GM19023 (cell line): ENCODE measurements at regions not wholly inside any gene's neighbourhood (a gene's known extent, or its start where the extent isn't known, plus 50 kb on each side); places are given as distances from the start of the nearest gene placed in this dataset.

Source experiments
- ATAC-seq: cut with Tn5 transposase; IDR thresholded peaks from one replicate; pipeline ENCODE4 v1.9.1; 2021; ENCODE audit warnings: mild to moderate bottlenecking, moderate library complexity; ENCODE audit not compliant: unreplicated experiment

GRCh38 chr16:87074641-87075318 lies 242.4 kb downstream of the C16orf95 start:
- ATAC-seq = peak; percentile 48

- no peak for ATAC-seq
Measured at GRCh38 chr16:87075319-87075860, 241.8 kb downstream of the C16orf95 start.

- no peak for ATAC-seq
Measured at GRCh38 chr16:87076331-87076949, 240.8 kb downstream of the C16orf95 start.

GRCh38 chr16:87076950-87077749 lies 240.0 kb downstream of the C16orf95 start:
- no peak for ATAC-seq

GRCh38 chr16:87077750-87078127 lies 239.5 kb downstream of the C16orf95 start:
- no peak for ATAC-seq

- ATAC-seq = no peak
Measured at GRCh38 chr16:87080571-87081167, 236.5 kb downstream of the C16orf95 start.

GRCh38 chr16:87085441-87085840 lies 231.8 kb downstream of the C16orf95 start:
- ATAC-seq = no peak

GRCh38 chr16:87086156-87086555 lies 231.0 kb downstream of the C16orf95 start:
- no peak for ATAC-seq

GRCh38 chr16:87086575-87086974 lies 230.6 kb downstream of the C16orf95 start:
- no peak for ATAC-seq

GRCh38 chr16:87092958-87093357 lies 224.2 kb downstream of the C16orf95 start:
- ATAC-seq = no peak

GRCh38 chr16:87093804-87094555 lies 223.2 kb downstream of the C16orf95 start:
- ATAC-seq = no peak

GRCh38 chr16:87094556-87094865 lies 222.7 kb downstream of the C16orf95 start:
- no peak for ATAC-seq

- ATAC-seq = no peak
Measured at GRCh38 chr16:87095271-87095670, 221.9 kb downstream of the C16orf95 start.

GRCh38 chr16:87096746-87097333 lies 220.4 kb downstream of the C16orf95 start:
- ATAC-seq = no peak

GRCh38 chr16:87098361-87098760 lies 218.8 kb downstream of the C16orf95 start:
- ATAC-seq = no peak

GRCh38 chr16:87098976-87099720 lies 218.0 kb downstream of the C16orf95 start:
- ATAC-seq = no peak

GRCh38 chr16:87100306-87101058 lies 216.7 kb downstream of the C16orf95 start:
- ATAC-seq = no peak

GRCh38 chr16:87101903-87102302 lies 215.3 kb downstream of the C16orf95 start:
- ATAC-seq = no peak

- ATAC-seq = no peak
Measured at GRCh38 chr16:87107201-87107600, 210.0 kb downstream of the C16orf95 start.
